ENCODE measurements at regions not wholly inside any gene's neighbourhood (a gene's known extent, or its start where the extent isn't known, plus 50 kb on each side); places are given as distances from the start of the nearest gene placed in this dataset.

DNA sequence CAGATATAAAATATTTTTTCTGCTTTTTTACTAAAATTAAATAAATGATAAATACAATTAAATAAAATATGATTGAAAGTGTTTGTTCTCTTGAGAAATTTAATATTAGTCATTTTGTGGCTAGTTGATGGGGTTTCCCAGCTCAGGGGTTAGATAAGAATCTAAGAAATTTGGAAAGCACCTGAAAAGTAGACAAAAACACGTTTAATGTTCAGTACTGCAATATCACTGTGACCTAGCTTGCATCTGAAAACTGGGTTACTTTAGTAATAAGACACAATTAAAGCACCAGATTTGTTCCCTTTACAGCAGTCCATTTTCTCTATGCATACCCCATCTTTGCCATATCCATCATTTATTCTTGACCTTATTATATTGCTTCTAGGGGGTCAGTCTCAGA is 1454.8 kb upstream of the SPRY2 start:
- no peak for ATAC-seq
- Histone ChIP-seq H3K9me2 (replicated peaks; ENCODE audit: low read length) (no peaks in the 10 kb centered on the region), H2AFZ (ENCODE audit: low read length) (no peak overlapping the region), H3K9ac (ENCODE audit: low read length) (no peak overlapping the region), H3K9me3 (ENCODE audit: low read length) (no peaks in the 10 kb centered on the region), H3F3A (ENCODE audit: low read length, unreplicated experiment) (no peaks in the 10 kb centered on the region), H3K27ac (ENCODE audit: low read length) (no peak overlapping the region), H3K27me3 (ENCODE audit: low read length) (no peaks in the 10 kb centered on the region), H3K4me2 (ENCODE audit: low read length) (no peak overlapping the region), H3K4me3 (ENCODE audit: low read length) (no peak overlapping the region), H3K79me2 (ENCODE audit: low read length) (no peaks in the 10 kb centered on the region), H4K20me1 (ENCODE audit: low read length) (no peaks in the 10 kb centered on the region), H3K4me1 (ENCODE audit: insufficient read depth, low read length) (no peaks in the 10 kb centered on the region), H3K36me3 (ENCODE audit: low read depth, low read length) (no peaks in the 10 kb centered on the region)
- intact Hi-C loops (cut with micrococcal nuclease): no loop called here
- DNase-seq: no peak
- TF ChIP-seq EZH2phosphoT487 (IDR thresholded peaks at IDR 0.05; ENCODE audit: borderline replicate concordance, low read length) (no peak), EZH2 (IDR thresholded peaks at IDR 0.05; ENCODE audit: low read length, unreplicated experiment) (no peak)
- TF ChIP-seq, protein P1, sequence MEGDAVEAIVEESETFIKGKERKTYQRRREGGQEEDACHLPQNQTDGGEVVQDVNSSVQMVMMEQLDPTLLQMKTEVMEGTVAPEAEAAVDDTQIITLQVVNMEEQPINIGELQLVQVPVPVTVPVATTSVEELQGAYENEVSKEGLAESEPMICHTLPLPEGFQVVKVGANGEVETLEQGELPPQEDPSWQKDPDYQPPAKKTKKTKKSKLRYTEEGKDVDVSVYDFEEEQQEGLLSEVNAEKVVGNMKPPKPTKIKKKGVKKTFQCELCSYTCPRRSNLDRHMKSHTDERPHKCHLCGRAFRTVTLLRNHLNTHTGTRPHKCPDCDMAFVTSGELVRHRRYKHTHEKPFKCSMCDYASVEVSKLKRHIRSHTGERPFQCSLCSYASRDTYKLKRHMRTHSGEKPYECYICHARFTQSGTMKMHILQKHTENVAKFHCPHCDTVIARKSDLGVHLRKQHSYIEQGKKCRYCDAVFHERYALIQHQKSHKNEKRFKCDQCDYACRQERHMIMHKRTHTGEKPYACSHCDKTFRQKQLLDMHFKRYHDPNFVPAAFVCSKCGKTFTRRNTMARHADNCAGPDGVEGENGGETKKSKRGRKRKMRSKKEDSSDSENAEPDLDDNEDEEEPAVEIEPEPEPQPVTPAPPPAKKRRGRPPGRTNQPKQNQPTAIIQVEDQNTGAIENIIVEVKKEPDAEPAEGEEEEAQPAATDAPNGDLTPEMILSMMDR (conservative IDR thresholded peaks at IDR 0.05; ENCODE audit: low read depth, low read length): no peak
- no TSS peak for BruUV-seq (replicated peaks)
- ChIA-PET CTCF (no interaction called here), POLR2A (ENCODE audit: unreplicated experiment) (no interaction called here)

DNA sequence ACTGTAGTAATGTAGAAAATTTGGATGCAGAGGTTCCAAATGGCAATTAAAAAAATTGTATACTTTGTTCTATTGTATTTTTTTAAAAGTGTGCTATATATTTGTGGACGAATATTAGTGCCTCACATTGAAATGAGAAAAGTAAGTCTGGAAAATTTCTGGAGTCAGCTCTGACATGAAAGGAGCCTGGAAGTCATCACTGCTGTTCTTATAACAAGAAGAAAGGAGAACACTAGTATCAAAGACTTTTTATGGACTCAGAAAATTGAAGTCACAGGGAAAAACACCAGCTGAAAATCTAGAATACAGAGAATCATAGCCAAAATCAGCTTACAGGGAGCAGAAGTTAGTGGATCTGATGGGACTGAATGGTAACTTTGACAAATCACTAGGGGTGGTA is 1450.7 kb upstream of the SPRY2 start:
- Histone ChIP-seq H3K4me3 (ENCODE audit: low read length) (no peak overlapping the region), H3K27me3 (ENCODE audit: low read length) (no peaks in the 10 kb centered on the region), H3K4me1 (ENCODE audit: insufficient read depth, low read length) (no peaks in the 10 kb centered on the region), H2AFZ (ENCODE audit: low read length) (no peak overlapping the region), H3K27ac (ENCODE audit: low read length) (no peak overlapping the region), H3K9me2 (replicated peaks; ENCODE audit: low read length) (no peaks in the 10 kb centered on the region), H3F3A (ENCODE audit: low read length, unreplicated experiment) (no peaks in the 10 kb centered on the region), H3K36me3 (ENCODE audit: low read depth, low read length) (no peaks in the 10 kb centered on the region), H3K4me2 (ENCODE audit: low read length) (no peak overlapping the region), H3K9ac (ENCODE audit: low read length) (no peak overlapping the region), H4K20me1 (ENCODE audit: low read length) (no peaks in the 10 kb centered on the region), H3K79me2 (ENCODE audit: low read length) (no peaks in the 10 kb centered on the region), H3K9me3 (ENCODE audit: low read length) (no peaks in the 10 kb centered on the region)
- CTCF ChIA-PET: no interaction called here
- intact Hi-C loops (cut with micrococcal nuclease): no loop called here
- POLR2A ChIA-PET (ENCODE audit: unreplicated experiment): no interaction called here
- no peak for DNase-seq
- ATAC-seq: no peak
- BruUV-seq (replicated peaks): no TSS peak
- TF ChIP-seq EZH2 (IDR thresholded peaks at IDR 0.05; ENCODE audit: low read length, unreplicated experiment): no peak
- TF ChIP-seq, protein P1 (conservative IDR thresholded peaks at IDR 0.05; ENCODE audit: low read depth, low read length): no peak
- TF ChIP-seq EZH2phosphoT487 (IDR thresholded peaks at IDR 0.05; ENCODE audit: borderline replicate concordance, low read length): no peak

DNA sequence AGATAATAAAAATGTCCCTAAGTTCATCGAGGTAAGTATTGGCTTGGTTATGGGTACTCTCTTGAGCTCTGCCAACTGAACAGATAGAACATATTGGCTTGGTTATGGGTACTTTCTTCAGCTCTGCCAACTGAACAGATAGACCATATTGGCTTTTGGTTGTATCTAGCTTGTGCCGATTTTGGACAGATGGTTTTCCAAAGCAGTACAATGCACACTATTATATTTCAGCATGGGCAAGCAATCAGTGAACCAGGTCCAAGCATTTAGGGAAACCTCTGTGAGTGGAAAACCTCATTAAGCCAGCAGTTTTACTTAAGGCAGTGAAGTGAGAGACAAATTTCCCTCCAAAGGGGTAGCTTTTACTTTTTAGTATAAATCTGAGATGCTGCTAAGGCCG is 1440.5 kb upstream of the SPRY2 start:
- POLR2A ChIA-PET (ENCODE audit: unreplicated experiment): no interaction called here
- TF ChIP-seq EZH2 (IDR thresholded peaks at IDR 0.05; ENCODE audit: low read length, unreplicated experiment): no peak
- TF ChIP-seq, protein P1 (conservative IDR thresholded peaks at IDR 0.05; ENCODE audit: low read depth, low read length): no peak
- no peak for TF ChIP-seq EZH2phosphoT487 (IDR thresholded peaks at IDR 0.05; ENCODE audit: borderline replicate concordance, low read length)
- intact Hi-C loops (cut with micrococcal nuclease): no loop called here

More for the DNA sequence above, 1440.5 kb upstream of the SPRY2 start:
- Histone ChIP-seq H3K4me3 (ENCODE audit: low read length) (no peak overlapping the region), H3F3A (ENCODE audit: low read length, unreplicated experiment) (no peaks in the 10 kb centered on the region), H3K4me1 (ENCODE audit: insufficient read depth, low read length) (no peaks in the 10 kb centered on the region), H2AFZ (ENCODE audit: low read length) (no peak overlapping the region), H3K9me2 (replicated peaks; ENCODE audit: low read length) (no peaks in the 10 kb centered on the region), H3K4me2 (ENCODE audit: low read length) (no peak overlapping the region), H4K20me1 (ENCODE audit: low read length) (no peaks in the 10 kb centered on the region), H3K9me3 (ENCODE audit: low read length) (no peaks in the 10 kb centered on the region), H3K27me3 (ENCODE audit: low read length) (no peaks in the 10 kb centered on the region), H3K79me2 (ENCODE audit: low read length) (no peaks in the 10 kb centered on the region), H3K27ac (ENCODE audit: low read length) (no peak overlapping the region), H3K9ac (ENCODE audit: low read length) (no peak overlapping the region), H3K36me3 (ENCODE audit: low read depth, low read length) (no peaks in the 10 kb centered on the region)
- no peak for DNase-seq
- no peak for ATAC-seq
- no TSS peak for BruUV-seq (replicated peaks)
- CTCF ChIA-PET: no interaction called here
